Loucy (cell line): ENCODE measurements at regions not wholly inside any gene's neighbourhood (a gene's known extent, or its start where the extent isn't known, plus 50 kb on each side); places are given as distances from the start of the nearest gene placed in this dataset.

Experiments used
- CTCF ChIP-seq: fragments of 200-600 bp; sonication (generic); conservative IDR thresholded peaks from 2 replicates; pipeline ENCODE4 v1.5.1; 2014; ENCODE audit warnings: mild to moderate bottlenecking, antibody characterized with exemption, low read length
- EZH2phosphoT487 ChIP-seq: fragments of 200-600 bp; IDR thresholded peaks from 2 replicates; pipeline ENCODE4 v1.6.1; 2018; ENCODE audit warnings: antibody characterized with exemption, mild to moderate bottlenecking, moderate library complexity, borderline replicate concordance

DNA sequence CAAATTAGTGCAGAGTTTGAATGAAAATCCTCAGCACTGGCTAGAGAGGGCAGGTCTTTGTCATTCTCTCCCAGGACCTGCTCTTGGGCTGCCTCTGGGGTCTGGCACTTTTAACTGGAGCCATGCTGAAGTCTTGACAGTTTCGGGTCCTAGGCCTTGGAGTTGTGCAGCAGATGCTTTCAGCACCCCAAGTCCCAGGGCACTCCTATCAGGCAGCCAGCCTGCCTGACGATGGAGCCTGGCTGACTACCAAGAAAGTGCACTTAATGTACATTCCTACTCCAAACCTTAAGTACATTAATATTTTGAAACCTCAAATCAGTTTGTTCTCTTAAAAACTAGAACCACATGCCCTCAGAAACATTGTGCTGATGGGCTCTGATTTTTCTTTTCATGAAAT is 69.3 kb upstream of the CXCL14 start:
- no peak for TF ChIP-seq CTCF
- no peak for TF ChIP-seq EZH2phosphoT487
